PC-3 (cell line): ENCODE measurements at regions not wholly inside any gene's neighbourhood (a gene's known extent, or its start where the extent isn't known, plus 50 kb on each side); places are given as distances from the start of the nearest gene placed in this dataset.

ENCODE experiments used
- ATAC-seq: fragments of 200-7000 bp; cut with Tn5 transposase; 2 replicates; pipeline ENCODE4 v1.9.1; 2020; ENCODE audit warnings: mild to moderate bottlenecking, moderate library complexity
- BruUV-seq: library from RNA; stranded (reverse); fragments of 400-500 nt; replicated peaks from 2 replicates; lab custom pipeline; 2021; lab: Mats Ljungman, UMichigan
- CTCF ChIA-PET: fragments of 300-600 bp; sonication (Branson Sonifier 250); formaldehyde crosslinking; loops from one replicate; lab custom pipeline; 2022; ENCODE audit warnings: antibody characterized with exemption; lab: Charles Lee
- POLR2A ChIA-PET: fragments of 300-600 bp; sonication (Branson Sonifier 250); formaldehyde crosslinking; loops from one replicate; lab custom pipeline; 2022; ENCODE audit warnings: antibody characterized with exemption; ENCODE audit not compliant: unreplicated experiment; lab: Charles Lee
- DNase-seq: peaks from one replicate; pipeline ENCODE4 v3.0.0-alpha.2; 2015
- H2AFZ ChIP-seq: fragments of 300-600 bp; sonication (generic); 2 replicates; pipeline ENCODE4 v1.6.0; 2016; ENCODE audit warnings: antibody characterized with exemption, low read length
- H3F3A ChIP-seq: fragments of 300-600 bp; sonication (generic); one replicate; pipeline ENCODE4 v1.6.0; 2017; ENCODE audit warnings: antibody characterized with exemption, low read length, control low read depth, mild to moderate bottlenecking; ENCODE audit not compliant: unreplicated experiment
- H3K27ac ChIP-seq: fragments of 300-600 bp; sonication (generic); 2 replicates; pipeline ENCODE4 v1.5.1; 2016; ENCODE audit warnings: mild to moderate bottlenecking, low read length
- H3K27me3 ChIP-seq: fragments of 300-600 bp; sonication (generic); 2 replicates; pipeline ENCODE4 v1.6.1; 2016; ENCODE audit warnings: low read length, mixed read lengths
- H3K36me3 ChIP-seq: fragments of 300-600 bp; sonication (generic); 2 replicates; pipeline ENCODE4 v1.6.1; 2016; ENCODE audit warnings: low read depth, mixed run types, low read length, mixed read lengths
- H3K4me1 ChIP-seq: fragments of 300-600 bp; sonication (generic); 2 replicates; pipeline ENCODE4 v1.5.1; 2016; ENCODE audit warnings: low read length; ENCODE audit not compliant: insufficient read depth
- H3K4me2 ChIP-seq: fragments of 300-600 bp; sonication (generic); 2 replicates; pipeline ENCODE4 v1.6.0; 2016; ENCODE audit warnings: low read length
- H3K4me3 ChIP-seq: fragments of 300-600 bp; sonication (generic); 2 replicates; pipeline ENCODE4 v1.5.1; 2016; ENCODE audit warnings: mild to moderate bottlenecking, low read length, mixed read lengths
- H3K79me2 ChIP-seq: fragments of 300-600 bp; sonication (generic); 2 replicates; pipeline ENCODE4 v1.6.1; 2017; ENCODE audit warnings: low read length, mixed read lengths
- H3K9ac ChIP-seq: fragments of 300-600 bp; sonication (generic); 2 replicates; pipeline ENCODE4 v1.6.0; 2016; ENCODE audit warnings: mild to moderate bottlenecking, low read length
- H3K9me2 ChIP-seq: fragments of 300-600 bp; sonication (generic); replicated peaks from 2 replicates; pipeline ENCODE4 v1.6.1; 2016; ENCODE audit warnings: mixed run types, low read length, mixed read lengths
- H3K9me3 ChIP-seq: fragments of 300-600 bp; sonication (generic); 2 replicates; pipeline ENCODE4 v1.6.1; 2016; ENCODE audit warnings: low read length, mixed read lengths
- H4K20me1 ChIP-seq: fragments of 300-600 bp; sonication (generic); 2 replicates; pipeline ENCODE4 v1.6.1; 2016; ENCODE audit warnings: low read length, mixed read lengths
- CTCF ChIP-seq: fragments of 300-600 bp; sonication (generic); conservative IDR thresholded peaks from 2 replicates; pipeline ENCODE4 v1.5.1; 2017; ENCODE audit warnings: antibody characterized with exemption, low read depth, mild to moderate bottlenecking, low read length
- EZH2 ChIP-seq: fragments of 300-600 bp; sonication (generic); IDR thresholded peaks from one replicate; pipeline ENCODE4 v1.6.1; 2017; ENCODE audit warnings: antibody characterized with exemption, mild to moderate bottlenecking, low read length; ENCODE audit not compliant: unreplicated experiment
- EZH2phosphoT487 ChIP-seq: fragments of 300-600 bp; sonication (generic); IDR thresholded peaks from 2 replicates; pipeline ENCODE4 v1.6.1; 2018; ENCODE audit warnings: mild to moderate bottlenecking, antibody characterized with exemption, low read length, borderline replicate concordance
- intact Hi-C: fragments of 100-400 bp; cut with micrococcal nuclease; formaldehyde crosslinking; loops from 2 replicates; pipeline ENCODE4 v1.9.0; 2023

GRCh38 chr3:30508339-30508738 lies 98.1 kb upstream of the TGFBR2 start:
- Histone ChIP-seq H4K20me1 (no peaks in the 10 kb centered on the region), H3F3A (peaks cover 12% of the 10 kb centered on the region), H3K36me3 (no peaks in the 10 kb centered on the region), H3K4me3 (no peak overlapping the region), H2AFZ (no peak overlapping the region), H3K4me1 (peaks cover 35% of the 10 kb centered on the region), H3K27ac (no peak overlapping the region), H3K9me3 (no peaks in the 10 kb centered on the region), H3K9me2 (no peaks in the 10 kb centered on the region), H3K4me2 (no peak overlapping the region), H3K79me2 (no peaks in the 10 kb centered on the region), H3K27me3 (no peaks in the 10 kb centered on the region), H3K9ac (no peak overlapping the region)
- no TSS peak for BruUV-seq
- no peak for DNase-seq
- no peak for ATAC-seq
- CTCF ChIA-PET: no interaction called here
- POLR2A ChIA-PET: no interaction called here
- intact Hi-C loops: no loop called here
- no peak for TF ChIP-seq EZH2phosphoT487
- TF ChIP-seq EZH2: no peak

GRCh38 chr3:30510596-30510995 lies 95.8 kb upstream of the TGFBR2 start:
- ChIA-PET POLR2A (no interaction called here), CTCF (no interaction called here)
- H3K9ac ChIP-seq: no peak overlapping the region
- H3K79me2 ChIP-seq: no peaks in the 10 kb centered on the region
- H4K20me1 ChIP-seq: no peaks in the 10 kb centered on the region
- no peaks in the 10 kb centered on the region for H3K27me3 ChIP-seq
- H3K4me1 ChIP-seq: peaks cover 35% of the 10 kb centered on the region
- no peak overlapping the region for H2AFZ ChIP-seq
- no peaks in the 10 kb centered on the region for H3K9me2 ChIP-seq
- no peaks in the 10 kb centered on the region for H3K9me3 ChIP-seq
- peaks cover 12% of the 10 kb centered on the region for H3F3A ChIP-seq
- no peak overlapping the region for H3K4me3 ChIP-seq
- DNase-seq: peak; percentile 71
- ATAC-seq: no peak
- H3K36me3 ChIP-seq: no peaks in the 10 kb centered on the region
- 0 out of 2 replicates have a peak overlapping the region, but pooled peaks have one; percentile 17 for H3K4me2 ChIP-seq
- intact Hi-C loops: loop anchor here (2.0 to 10.0 kb wide), 7 partner anchors 16 to 396 kb away; partner anchors contain the start of gene TGFBR2
- no TSS peak for BruUV-seq
- TF ChIP-seq EZH2phosphoT487 (no peak), CTCF (no peak), EZH2 (no peak)
- H3K27ac ChIP-seq: peak overlapping the region; percentile 71

DNA sequence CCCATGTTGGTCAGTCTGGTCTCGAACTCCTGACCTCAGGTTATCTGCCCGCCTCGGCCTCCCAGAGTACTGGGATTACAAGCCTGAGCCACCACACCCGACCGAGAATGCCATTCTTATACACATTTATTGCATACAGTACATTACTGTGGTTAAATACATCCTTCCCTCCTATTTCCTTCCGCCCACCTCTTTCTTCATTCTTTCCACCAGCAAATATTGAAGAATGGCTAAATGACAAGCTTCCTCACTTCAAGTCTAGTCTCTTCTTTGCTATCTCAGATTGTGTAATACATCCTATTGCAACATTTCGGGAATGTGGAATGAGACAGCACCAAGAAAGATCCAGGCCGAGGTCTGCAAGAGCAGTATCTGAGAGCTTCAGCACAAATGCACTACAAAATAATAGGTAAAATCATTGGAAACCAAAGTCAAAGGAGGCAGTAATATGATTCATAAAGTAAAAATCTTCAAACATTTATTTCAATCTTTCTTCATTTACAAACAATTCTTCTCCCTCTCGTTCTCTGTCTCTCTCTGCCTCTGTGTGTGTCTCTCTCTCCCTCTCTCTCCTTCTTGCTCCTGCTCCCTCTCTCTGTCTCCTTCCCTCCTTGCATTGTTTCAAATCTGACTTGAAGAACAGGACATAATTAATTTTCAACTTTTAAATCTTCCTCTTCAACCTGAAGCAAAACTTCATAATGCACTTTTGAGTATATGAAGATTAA lies 94.7 kb upstream of the TGFBR2 start:
- peaks cover 43% of the 10 kb centered on the region for H3K4me1 ChIP-seq
- DNase-seq: peak; percentile 98
- H4K20me1 ChIP-seq: no peaks in the 10 kb centered on the region
- H3K4me3 ChIP-seq: no peak overlapping the region
- peaks cover 12% of the 10 kb centered on the region for H3F3A ChIP-seq
- no peaks in the 10 kb centered on the region for H3K36me3 ChIP-seq
- H3K27ac ChIP-seq: peak overlapping the region; percentile 71
- no peaks in the 10 kb centered on the region for H3K9me3 ChIP-seq
- ChIA-PET POLR2A (no interaction called here), CTCF (interaction anchor here (0.6 to 1.1 kb wide), 2 partner anchors 118 to 181 kb away, joined by 3 to 4 read pairs; no protein-coding TSS in a partner anchor)
- H3K4me2 ChIP-seq: peak overlapping the region; percentile 54
- intact Hi-C loops: loop anchor here (1.0 to 10.0 kb wide), 8 partner anchors 17 to 397 kb away; partner anchors contain the start of gene TGFBR2
- H3K79me2 ChIP-seq: no peaks in the 10 kb centered on the region
- peak overlapping the region; percentile 13 for H2AFZ ChIP-seq
- no TSS peak for BruUV-seq
- H3K9me2 ChIP-seq: no peaks in the 10 kb centered on the region
- TF ChIP-seq EZH2: no peak
- TF ChIP-seq EZH2phosphoT487: no peak
- no peak for TF ChIP-seq CTCF
- peak overlapping the region; percentile 32 for H3K9ac ChIP-seq
- peak; percentile 74 for ATAC-seq
- H3K27me3 ChIP-seq: no peaks in the 10 kb centered on the region
